ENCODE measurements at regions not wholly inside any gene's neighbourhood (a gene's known extent, or its start where the extent isn't known, plus 50 kb on each side); places are given as distances from the start of the nearest gene placed in this dataset.
"Not testable (repeated sequence)": the region's sequence is repeated elsewhere in the genome, so short reads cannot be mapped to it uniquely, and the experiment has no call there.

GRCh38 chr4:134601706-134602105, 400.1 kb upstream of the PABPC4L start:
- no peak for DNase-seq

- no peak for DNase-seq
These were observed 389.7 kb upstream of the PABPC4L start for GRCh38 chr4:134591326-134591725.

- DNase-seq = peak in 2 of 4 experiments; percentile 1 to 2
These were observed 384.4 kb upstream of the PABPC4L start for GRCh38 chr4:134585972-134586371.

- no peak for DNase-seq
These were observed 365.9 kb upstream of the PABPC4L start for GRCh38 chr4:134567461-134567860.

- no peak for DNase-seq
These were observed 359.1 kb upstream of the PABPC4L start for GRCh38 chr4:134560728-134561127.

- DNase-seq = no peak
These were observed 350.5 kb upstream of the PABPC4L start for GRCh38 chr4:134552063-134552462.

GRCh38 chr4:134551348-134551747, 349.8 kb upstream of the PABPC4L start:
- DNase-seq = no peak

- no peak for DNase-seq
These were observed 346.6 kb upstream of the PABPC4L start for GRCh38 chr4:134548052-134548628.

- DNase-seq = no peak
These were observed 344.7 kb upstream of the PABPC4L start for GRCh38 chr4:134546279-134546678.

- no peak for DNase-seq
These were observed 342.7 kb upstream of the PABPC4L start for GRCh38 chr4:134544303-134544770.

- DNase-seq = no peak
These were observed 339.0 kb upstream of the PABPC4L start for GRCh38 chr4:134540588-134540987.

GRCh38 chr4:134539729-134540231, 338.2 kb upstream of the PABPC4L start:
- DNase-seq = no peak

- no peak for DNase-seq
These were observed 336.1 kb upstream of the PABPC4L start for GRCh38 chr4:134537701-134538100.

GRCh38 chr4:134533068-134533467, 331.5 kb upstream of the PABPC4L start:
- no peak for DNase-seq

GRCh38 chr4:134531013-134531412, 329.4 kb upstream of the PABPC4L start:
- DNase-seq = no peak

- no peak for DNase-seq
These were observed 328.0 kb upstream of the PABPC4L start for GRCh38 chr4:134529629-134530028.

- no peak for DNase-seq
These were observed 317.1 kb upstream of the PABPC4L start for GRCh38 chr4:134518574-134519217.

GRCh38 chr4:134510544-134510943, 309.0 kb upstream of the PABPC4L start:
- DNase-seq = no peak

GRCh38 chr4:134505511-134505910, 303.9 kb upstream of the PABPC4L start:
- DNase-seq = no peak

- DNase-seq = no peak
These were observed 300.5 kb upstream of the PABPC4L start for GRCh38 chr4:134501973-134502643.

GRCh38 chr4:134501488-134501887, 299.9 kb upstream of the PABPC4L start:
- not testable (repeated sequence) for DNase-seq

- DNase-seq = no peak
These were observed 297.5 kb upstream of the PABPC4L start for GRCh38 chr4:134499074-134499473.

- no peak for DNase-seq
These were observed 289.3 kb upstream of the PABPC4L start for GRCh38 chr4:134490863-134491262.

- DNase-seq = not testable (repeated sequence)
These were observed 281.9 kb upstream of the PABPC4L start for GRCh38 chr4:134483514-134483913.
